HT-29 (cell line): ENCODE measurements at regions not wholly inside any gene's neighbourhood (a gene's known extent, or its start where the extent isn't known, plus 50 kb on each side); places are given as distances from the start of the nearest gene placed in this dataset.
A peak's percentile ranks its signal among the peaks of the same experiment; 100 is the strongest.

Experiments used
- DNase-seq: peaks from one replicate; pipeline ENCODE4 v3.0.0-alpha.2; 2015; ENCODE audit warnings: low spot score

DNA sequence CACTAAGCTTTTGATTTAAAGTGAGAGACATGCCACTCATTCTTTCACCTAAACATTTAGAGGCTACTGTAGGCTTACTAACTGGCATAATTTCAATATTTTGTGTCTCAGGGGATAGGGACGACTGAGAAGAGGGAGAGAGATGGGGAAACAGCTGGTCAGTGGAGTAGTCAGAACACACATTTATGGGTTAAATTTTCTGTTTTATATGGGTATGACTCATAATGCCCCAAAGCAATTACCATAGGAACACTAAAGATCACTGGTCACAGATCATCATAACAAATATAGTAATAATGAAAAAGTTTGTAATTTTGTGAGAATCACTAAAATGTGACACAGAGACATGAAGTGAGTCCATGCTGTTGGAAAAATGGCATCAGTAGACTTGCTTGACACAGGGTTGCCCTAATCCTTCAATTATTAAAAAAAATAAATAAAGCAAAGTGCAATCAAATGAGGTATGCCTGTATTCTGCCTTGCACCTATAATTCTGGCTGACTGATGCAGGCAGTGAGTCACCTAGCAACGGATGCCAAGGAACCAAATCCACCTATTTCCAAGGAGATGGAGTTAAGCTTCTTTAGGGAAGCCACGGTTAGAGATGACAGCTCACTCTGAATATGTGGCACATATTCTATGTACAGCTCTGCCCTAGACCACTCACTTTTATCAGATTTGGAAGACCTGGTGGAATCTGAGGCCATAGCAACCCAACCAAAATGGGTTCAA lies 166.1 kb downstream of the MARCHF11 start:
- no peak for DNase-seq

DNA sequence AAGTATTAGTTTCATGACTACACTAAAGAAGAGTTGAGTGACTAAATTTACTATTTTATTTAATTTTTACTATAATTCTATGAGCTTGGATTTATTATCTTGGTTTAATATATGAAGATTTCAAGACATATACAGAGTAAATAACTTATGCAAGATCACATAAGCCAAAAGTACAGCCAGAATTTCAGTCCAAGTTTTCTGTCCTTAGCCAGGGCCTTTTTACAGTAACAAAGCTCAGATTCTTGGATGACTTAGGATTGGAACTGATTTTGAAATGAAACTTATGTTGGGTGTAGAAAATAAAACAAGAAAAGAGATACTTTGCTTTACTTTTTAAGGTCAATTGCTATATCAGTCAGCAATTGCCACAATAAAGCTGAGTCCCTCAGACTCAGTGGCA lies 170.3 kb downstream of the MARCHF11 start:
- DNase-seq: no peak

DNA sequence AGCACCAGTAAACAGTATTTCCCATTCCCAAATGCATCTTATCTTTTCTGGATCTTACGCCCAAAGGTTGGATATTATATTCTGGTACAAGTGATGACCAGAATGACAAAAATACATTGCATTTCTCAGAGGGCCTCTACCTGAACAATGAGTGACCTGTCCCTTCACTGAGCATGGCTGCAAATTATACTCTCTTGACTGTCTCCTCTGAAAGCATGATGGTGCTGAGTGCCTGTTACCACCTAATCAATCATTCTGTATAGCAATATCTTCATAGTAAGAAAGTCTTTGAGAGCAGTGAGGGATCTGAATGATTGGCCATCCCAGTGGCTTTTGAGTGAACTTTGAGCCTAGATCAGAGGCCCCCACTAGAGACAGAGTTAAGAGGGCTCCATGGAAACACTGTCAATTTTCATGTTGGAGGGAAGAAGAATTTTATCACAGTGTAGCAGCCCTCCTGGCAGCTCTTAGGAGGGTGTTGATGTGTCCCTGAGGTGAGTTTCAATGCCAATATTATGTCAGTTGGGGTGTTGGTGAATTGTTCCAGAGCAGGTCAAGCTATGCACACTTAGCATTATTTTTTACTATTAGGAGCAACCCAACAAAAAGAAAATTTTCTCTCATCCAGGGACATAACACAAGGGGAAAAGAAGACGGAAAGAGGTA lies 171.7 kb downstream of the MARCHF11 start:
- no peak for DNase-seq

DNA sequence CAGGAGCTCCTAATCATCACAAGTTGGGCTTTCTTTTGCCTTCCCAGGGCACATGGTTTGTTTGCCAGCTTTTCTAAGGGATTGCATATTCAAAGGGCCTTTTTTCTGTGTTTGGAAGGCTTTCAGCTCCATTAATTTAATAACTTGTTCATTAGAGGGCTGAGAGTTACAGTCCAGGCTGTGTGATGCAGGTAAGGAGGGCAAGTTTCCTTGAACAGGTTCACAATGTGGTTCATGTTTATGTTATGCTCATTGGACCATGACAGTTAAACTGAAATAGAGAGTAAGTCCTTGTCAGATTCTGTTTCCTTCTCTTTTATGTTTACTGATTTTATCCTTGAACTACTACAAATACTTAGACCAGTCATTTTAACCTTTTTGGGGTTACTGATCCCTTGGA lies 174.4 kb downstream of the MARCHF11 start:
- DNase-seq: no peak

DNA sequence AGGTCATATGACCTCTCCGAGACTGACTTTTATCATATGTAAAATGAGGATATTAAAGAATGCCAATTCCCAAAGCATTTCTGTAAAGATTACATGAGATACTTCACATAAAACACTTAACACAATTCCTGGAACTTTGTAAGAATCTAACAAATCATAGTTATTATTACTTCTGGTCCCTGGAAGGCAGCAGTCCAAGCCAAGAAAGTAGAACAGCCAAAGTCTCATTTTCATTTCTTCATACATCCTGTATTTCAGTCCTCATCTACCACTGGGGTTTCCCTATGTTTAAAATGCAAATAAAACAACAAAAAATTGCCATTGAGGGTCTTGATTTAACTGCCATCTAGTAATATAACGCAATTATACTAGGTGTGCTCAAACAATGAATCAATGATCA lies 179.5 kb downstream of the MARCHF11 start:
- no peak for DNase-seq

- peak; percentile 45 for DNase-seq
Observed at GRCh38 chr5:15995341-15996052, 184.1 kb downstream of the MARCHF11 start.

DNA sequence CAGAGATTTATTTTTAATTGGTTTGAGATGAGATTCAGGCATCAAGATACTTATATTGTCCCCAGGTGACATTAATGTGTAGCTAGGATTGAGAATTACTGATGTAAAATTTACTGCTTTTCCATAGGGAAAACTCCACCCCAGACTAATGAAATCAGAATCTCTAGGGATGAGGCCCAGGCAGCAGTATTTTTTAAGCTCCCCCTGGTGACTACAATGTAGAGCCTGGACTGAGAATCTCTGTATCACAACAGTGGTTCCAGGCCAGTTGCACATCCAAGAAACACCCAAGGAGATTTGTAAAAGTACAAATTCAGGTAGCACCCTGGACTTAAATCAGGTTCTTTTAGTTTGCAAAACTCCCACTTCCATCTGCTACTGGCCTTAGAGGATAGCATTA lies 185.7 kb downstream of the MARCHF11 start:
- no peak for DNase-seq

DNA sequence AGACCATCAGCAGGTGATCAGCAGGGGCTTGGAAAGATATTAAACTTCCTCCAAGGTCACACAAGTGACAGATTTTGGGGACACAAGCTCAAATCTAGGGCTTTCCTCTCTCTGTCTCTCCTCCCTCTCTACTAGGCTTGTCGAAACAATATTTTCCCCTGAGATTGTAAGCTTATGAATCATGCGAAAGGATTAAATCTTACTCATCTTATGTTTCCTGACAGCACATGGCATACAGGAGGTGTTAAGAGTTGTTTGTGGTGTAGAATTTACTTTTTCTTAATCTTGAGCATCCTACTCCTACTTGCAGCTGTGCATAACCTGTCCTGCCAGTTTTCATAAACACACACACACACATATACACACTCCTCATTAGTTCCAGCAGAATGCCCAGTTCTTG lies 186.3 kb downstream of the MARCHF11 start:
- no peak for DNase-seq

GRCh38 chr5:15992918-15993317 lies 186.7 kb downstream of the MARCHF11 start:
- DNase-seq: no peak

GRCh38 chr5:15991586-15991985 lies 188.0 kb downstream of the MARCHF11 start:
- DNase-seq: no peak
